ENCODE measurements at regions not wholly inside any gene's neighbourhood (a gene's known extent, or its start where the extent isn't known, plus 50 kb on each side); places are given as distances from the start of the nearest gene placed in this dataset.

- TF ChIP-seq CTCF (IDR thresholded peaks at IDR 0.05; ENCODE audit: control extremely low read depth in 1 of 3, insufficient read depth in 1 of 3, low read depth in 1 of 3, low read length in 3 of 3) (no peak), NANOG (IDR thresholded peaks at IDR 0.05; ENCODE audit: insufficient read depth, low read depth, low read length, poor library complexity, severe bottlenecking) (no peak), RBBP5 (IDR thresholded peaks at IDR 0.05; ENCODE audit: borderline replicate concordance, low read depth, low read length) (no peak), SAP30 (IDR thresholded peaks at IDR 0.05; ENCODE audit: insufficient read depth, insufficient replicate concordance, low read length) (no peak), JUND (IDR thresholded peaks at IDR 0.05; ENCODE audit: low read length) (no peak)
Observed at GRCh38 chr20:59481477-59482018, 122.8 kb upstream of the PHACTR3 start (continued).
